HepG2 (cell line): ENCODE measurements at regions not wholly inside any gene's neighbourhood (a gene's known extent, or its start where the extent isn't known, plus 50 kb on each side); places are given as distances from the start of the nearest gene placed in this dataset.

Source experiments
- BHLHE40 ChIP-seq: IDR thresholded peaks from 2 replicates; pipeline ENCODE4 v1.6.1; 2011; ENCODE audit warnings: low read length, improper control_type of control experiment
- ELF3 ChIP-seq: IDR thresholded peaks from 2 replicates; pipeline ENCODE4 v1.6.1; 2016; ENCODE audit warnings: missing genetic modification reagents, missing compliant biosample characterization
- KDM3A ChIP-seq: IDR thresholded peaks from 2 replicates; pipeline ENCODE4 v1.6.1; 2018; ENCODE audit warnings: low read depth, missing compliant biosample characterization
- NFE2L2 ChIP-seq: fragments of 150-350 bp; IDR thresholded peaks from 2 replicates; pipeline ENCODE4 v1.6.1; 2014; ENCODE audit warnings: low read length
- NONO ChIP-seq, 2 experiments: fragments of 450-650 bp in 1 of 2; sonication (generic) in 1 of 2; formaldehyde crosslinking in 1 of 2; IDR thresholded peaks in 1 of 2; conservative IDR thresholded peaks in 1 of 2; 2 replicates each; pipeline versions ENCODE4 v1.6.1 to v1.8.0; 2017 to 2022; ENCODE audit warnings: mild to moderate bottlenecking in 1 of 2, missing genetic modification reagents in 1 of 2, moderate library complexity in 1 of 2
- PHF8 ChIP-seq: sonication (generic); formaldehyde crosslinking; IDR thresholded peaks from 2 replicates; pipeline ENCODE4 v1.5.0; 2020; ENCODE audit warnings: missing genetic modification reagents
- PPARG ChIP-seq: conservative IDR thresholded peaks from 2 replicates; pipeline ENCODE4 v1.6.1; 2016; ENCODE audit warnings: missing biosample characterization, missing genetic modification reagents
- ZNF383 ChIP-seq: sonication (generic); formaldehyde crosslinking; IDR thresholded peaks from 2 replicates; pipeline ENCODE4 v1.4.0; 2020; ENCODE audit warnings: missing genetic modification reagents, mild to moderate bottlenecking, borderline replicate concordance
- ZNF619 ChIP-seq: sonication (generic); formaldehyde crosslinking; IDR thresholded peaks from 2 replicates; pipeline ENCODE4 v1.4.0; 2020; ENCODE audit warnings: mild to moderate bottlenecking, missing genetic modification reagents
- TF ChIP-seq, protein P1 (sequence below): sonication (generic); formaldehyde crosslinking; conservative IDR thresholded peaks from 2 replicates; pipeline ENCODE4 v1.4.0; 2020; ENCODE audit warnings: mild to moderate bottlenecking, missing genetic modification reagents, moderate library complexity
- TF ChIP-seq, protein P2 (sequence below): sonication (generic); formaldehyde crosslinking; IDR thresholded peaks from 2 replicates; pipeline ENCODE4 v1.4.0; 2020; ENCODE audit warnings: missing genetic modification reagents, borderline replicate concordance
- TF ChIP-seq, protein P3 (sequence below): sonication (generic); formaldehyde crosslinking; IDR thresholded peaks from 2 replicates; pipeline ENCODE4 v1.4.0; 2020; ENCODE audit warnings: missing genetic modification reagents, borderline replicate concordance
- TF ChIP-seq, protein P4 (sequence below): sonication (generic); formaldehyde crosslinking; IDR thresholded peaks from 2 replicates; pipeline ENCODE4 v1.5.1; 2020; ENCODE audit warnings: mild to moderate bottlenecking, missing genetic modification reagents, moderate library complexity
- TF ChIP-seq, protein P5 (sequence below): sonication (generic); formaldehyde crosslinking; IDR thresholded peaks from 2 replicates; pipeline ENCODE4 v1.9.0; 2022; ENCODE audit warnings: missing genetic modification reagents, mild to moderate bottlenecking, borderline replicate concordance

DNA sequence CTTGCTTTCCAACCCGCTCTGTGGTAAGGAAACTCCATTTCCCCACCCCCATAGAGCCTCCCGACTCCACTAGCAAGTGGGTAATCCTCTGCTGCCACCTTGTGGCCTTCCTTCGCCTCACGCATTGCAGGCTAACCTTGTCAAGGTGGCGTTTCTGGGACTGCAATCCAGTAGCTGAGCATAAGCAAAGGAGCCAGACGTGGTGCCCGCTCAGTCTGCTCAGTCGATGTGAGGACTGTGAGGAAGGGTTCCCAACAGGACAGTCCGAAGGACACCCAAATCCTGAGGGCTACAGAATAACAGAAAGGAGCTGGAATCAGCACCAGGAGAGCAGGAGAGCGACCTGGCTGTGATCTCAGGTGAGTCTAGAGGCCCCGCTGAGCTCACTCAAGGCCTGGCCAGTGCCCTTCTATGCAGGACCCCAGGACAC is 144.2 kb downstream of the SUCLG1 start (continued):
- TF ChIP-seq, protein P1, sequence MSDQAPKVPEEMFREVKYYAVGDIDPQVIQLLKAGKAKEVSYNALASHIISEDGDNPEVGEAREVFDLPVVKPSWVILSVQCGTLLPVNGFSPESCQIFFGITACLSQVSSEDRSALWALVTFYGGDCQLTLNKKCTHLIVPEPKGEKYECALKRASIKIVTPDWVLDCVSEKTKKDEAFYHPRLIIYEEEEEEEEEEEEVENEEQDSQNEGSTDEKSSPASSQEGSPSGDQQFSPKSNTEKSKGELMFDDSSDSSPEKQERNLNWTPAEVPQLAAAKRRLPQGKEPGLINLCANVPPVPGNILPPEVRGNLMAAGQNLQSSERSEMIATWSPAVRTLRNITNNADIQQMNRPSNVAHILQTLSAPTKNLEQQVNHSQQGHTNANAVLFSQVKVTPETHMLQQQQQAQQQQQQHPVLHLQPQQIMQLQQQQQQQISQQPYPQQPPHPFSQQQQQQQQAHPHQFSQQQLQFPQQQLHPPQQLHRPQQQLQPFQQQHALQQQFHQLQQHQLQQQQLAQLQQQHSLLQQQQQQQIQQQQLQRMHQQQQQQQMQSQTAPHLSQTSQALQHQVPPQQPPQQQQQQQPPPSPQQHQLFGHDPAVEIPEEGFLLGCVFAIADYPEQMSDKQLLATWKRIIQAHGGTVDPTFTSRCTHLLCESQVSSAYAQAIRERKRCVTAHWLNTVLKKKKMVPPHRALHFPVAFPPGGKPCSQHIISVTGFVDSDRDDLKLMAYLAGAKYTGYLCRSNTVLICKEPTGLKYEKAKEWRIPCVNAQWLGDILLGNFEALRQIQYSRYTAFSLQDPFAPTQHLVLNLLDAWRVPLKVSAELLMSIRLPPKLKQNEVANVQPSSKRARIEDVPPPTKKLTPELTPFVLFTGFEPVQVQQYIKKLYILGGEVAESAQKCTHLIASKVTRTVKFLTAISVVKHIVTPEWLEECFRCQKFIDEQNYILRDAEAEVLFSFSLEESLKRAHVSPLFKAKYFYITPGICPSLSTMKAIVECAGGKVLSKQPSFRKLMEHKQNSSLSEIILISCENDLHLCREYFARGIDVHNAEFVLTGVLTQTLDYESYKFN (CRISPR knock-in tag) = 0 out of 2 replicates have a peak, but pooled peaks have one; percentile 19
- TF ChIP-seq PPARG (0 out of 2 replicates have a peak, but pooled peaks have one; percentile 30), ZNF383 (CRISPR knock-in tag) (peak; percentile 60; the same call in 1 of the 2 replicates), PHF8 (CRISPR knock-in tag) (no peak), ELF3 (CRISPR knock-in tag) (peak; percentile 52; the same call in 1 of the 2 replicates), NONO (IDR thresholded peaks at IDR 0.05) (no peak), NONO (CRISPR knock-in tag; conservative IDR thresholded peaks at IDR 0.05) (peak; percentile 83), BHLHE40 (peak; percentile 20; the same call in 1 of the 2 replicates), KDM3A (CRISPR knock-in tag) (0 out of 2 replicates have a peak, but pooled peaks have one; percentile 70), NFE2L2 (0 out of 2 replicates have a peak, but pooled peaks have one; percentile 0), ZNF619 (CRISPR knock-in tag) (peak; percentile 25)
- TF ChIP-seq, protein P2, sequence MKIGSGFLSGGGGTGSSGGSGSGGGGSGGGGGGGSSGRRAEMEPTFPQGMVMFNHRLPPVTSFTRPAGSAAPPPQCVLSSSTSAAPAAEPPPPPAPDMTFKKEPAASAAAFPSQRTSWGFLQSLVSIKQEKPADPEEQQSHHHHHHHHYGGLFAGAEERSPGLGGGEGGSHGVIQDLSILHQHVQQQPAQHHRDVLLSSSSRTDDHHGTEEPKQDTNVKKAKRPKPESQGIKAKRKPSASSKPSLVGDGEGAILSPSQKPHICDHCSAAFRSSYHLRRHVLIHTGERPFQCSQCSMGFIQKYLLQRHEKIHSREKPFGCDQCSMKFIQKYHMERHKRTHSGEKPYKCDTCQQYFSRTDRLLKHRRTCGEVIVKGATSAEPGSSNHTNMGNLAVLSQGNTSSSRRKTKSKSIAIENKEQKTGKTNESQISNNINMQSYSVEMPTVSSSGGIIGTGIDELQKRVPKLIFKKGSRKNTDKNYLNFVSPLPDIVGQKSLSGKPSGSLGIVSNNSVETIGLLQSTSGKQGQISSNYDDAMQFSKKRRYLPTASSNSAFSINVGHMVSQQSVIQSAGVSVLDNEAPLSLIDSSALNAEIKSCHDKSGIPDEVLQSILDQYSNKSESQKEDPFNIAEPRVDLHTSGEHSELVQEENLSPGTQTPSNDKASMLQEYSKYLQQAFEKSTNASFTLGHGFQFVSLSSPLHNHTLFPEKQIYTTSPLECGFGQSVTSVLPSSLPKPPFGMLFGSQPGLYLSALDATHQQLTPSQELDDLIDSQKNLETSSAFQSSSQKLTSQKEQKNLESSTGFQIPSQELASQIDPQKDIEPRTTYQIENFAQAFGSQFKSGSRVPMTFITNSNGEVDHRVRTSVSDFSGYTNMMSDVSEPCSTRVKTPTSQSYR (CRISPR knock-in tag) = peak; percentile 96
- TF ChIP-seq, protein P3, sequence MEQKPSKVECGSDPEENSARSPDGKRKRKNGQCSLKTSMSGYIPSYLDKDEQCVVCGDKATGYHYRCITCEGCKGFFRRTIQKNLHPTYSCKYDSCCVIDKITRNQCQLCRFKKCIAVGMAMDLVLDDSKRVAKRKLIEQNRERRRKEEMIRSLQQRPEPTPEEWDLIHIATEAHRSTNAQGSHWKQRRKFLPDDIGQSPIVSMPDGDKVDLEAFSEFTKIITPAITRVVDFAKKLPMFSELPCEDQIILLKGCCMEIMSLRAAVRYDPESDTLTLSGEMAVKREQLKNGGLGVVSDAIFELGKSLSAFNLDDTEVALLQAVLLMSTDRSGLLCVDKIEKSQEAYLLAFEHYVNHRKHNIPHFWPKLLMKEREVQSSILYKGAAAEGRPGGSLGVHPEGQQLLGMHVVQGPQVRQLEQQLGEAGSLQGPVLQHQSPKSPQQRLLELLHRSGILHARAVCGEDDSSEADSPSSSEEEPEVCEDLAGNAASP (CRISPR knock-in tag) = 0 out of 2 replicates have a peak, but pooled peaks have one; percentile 59
- TF ChIP-seq, protein P4, sequence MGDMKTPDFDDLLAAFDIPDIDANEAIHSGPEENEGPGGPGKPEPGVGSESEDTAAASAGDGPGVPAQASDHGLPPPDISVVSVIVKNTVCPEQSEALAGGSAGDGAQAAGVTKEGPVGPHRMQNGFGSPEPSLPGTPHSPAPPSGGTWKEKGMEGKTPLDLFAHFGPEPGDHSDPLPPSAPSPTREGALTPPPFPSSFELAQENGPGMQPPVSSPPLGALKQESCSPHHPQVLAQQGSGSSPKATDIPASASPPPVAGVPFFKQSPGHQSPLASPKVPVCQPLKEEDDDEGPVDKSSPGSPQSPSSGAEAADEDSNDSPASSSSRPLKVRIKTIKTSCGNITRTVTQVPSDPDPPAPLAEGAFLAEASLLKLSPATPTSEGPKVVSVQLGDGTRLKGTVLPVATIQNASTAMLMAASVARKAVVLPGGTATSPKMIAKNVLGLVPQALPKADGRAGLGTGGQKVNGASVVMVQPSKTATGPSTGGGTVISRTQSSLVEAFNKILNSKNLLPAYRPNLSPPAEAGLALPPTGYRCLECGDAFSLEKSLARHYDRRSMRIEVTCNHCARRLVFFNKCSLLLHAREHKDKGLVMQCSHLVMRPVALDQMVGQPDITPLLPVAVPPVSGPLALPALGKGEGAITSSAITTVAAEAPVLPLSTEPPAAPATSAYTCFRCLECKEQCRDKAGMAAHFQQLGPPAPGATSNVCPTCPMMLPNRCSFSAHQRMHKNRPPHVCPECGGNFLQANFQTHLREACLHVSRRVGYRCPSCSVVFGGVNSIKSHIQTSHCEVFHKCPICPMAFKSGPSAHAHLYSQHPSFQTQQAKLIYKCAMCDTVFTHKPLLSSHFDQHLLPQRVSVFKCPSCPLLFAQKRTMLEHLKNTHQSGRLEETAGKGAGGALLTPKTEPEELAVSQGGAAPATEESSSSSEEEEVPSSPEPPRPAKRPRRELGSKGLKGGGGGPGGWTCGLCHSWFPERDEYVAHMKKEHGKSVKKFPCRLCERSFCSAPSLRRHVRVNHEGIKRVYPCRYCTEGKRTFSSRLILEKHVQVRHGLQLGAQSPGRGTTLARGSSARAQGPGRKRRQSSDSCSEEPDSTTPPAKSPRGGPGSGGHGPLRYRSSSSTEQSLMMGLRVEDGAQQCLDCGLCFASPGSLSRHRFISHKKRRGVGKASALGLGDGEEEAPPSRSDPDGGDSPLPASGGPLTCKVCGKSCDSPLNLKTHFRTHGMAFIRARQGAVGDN (CRISPR knock-in tag) = peak; percentile 38; the same call in 1 of the 2 replicates
- TF ChIP-seq, protein P5, sequence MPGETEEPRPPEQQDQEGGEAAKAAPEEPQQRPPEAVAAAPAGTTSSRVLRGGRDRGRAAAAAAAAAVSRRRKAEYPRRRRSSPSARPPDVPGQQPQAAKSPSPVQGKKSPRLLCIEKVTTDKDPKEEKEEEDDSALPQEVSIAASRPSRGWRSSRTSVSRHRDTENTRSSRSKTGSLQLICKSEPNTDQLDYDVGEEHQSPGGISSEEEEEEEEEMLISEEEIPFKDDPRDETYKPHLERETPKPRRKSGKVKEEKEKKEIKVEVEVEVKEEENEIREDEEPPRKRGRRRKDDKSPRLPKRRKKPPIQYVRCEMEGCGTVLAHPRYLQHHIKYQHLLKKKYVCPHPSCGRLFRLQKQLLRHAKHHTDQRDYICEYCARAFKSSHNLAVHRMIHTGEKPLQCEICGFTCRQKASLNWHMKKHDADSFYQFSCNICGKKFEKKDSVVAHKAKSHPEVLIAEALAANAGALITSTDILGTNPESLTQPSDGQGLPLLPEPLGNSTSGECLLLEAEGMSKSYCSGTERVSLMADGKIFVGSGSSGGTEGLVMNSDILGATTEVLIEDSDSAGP (CRISPR knock-in tag) = peak; percentile 34; the same call in 1 of the 2 replicates
